Loucy (cell line): ENCODE measurements at regions not wholly inside any gene's neighbourhood (a gene's known extent, or its start where the extent isn't known, plus 50 kb on each side); places are given as distances from the start of the nearest gene placed in this dataset.

Source experiments
- H2AFZ ChIP-seq: fragments of 200-600 bp; sonication (generic); 2 replicates; pipeline ENCODE4 v1.6.0; 2016; ENCODE audit warnings: antibody characterized with exemption, mild to moderate bottlenecking, low read length, moderate library complexity
- H3F3A ChIP-seq: fragments of 200-600 bp; 2 replicates; pipeline ENCODE4 v1.6.0; 2016; ENCODE audit warnings: antibody characterized with exemption, low read depth, mild to moderate bottlenecking
- H3K27me3 ChIP-seq: fragments of 200-600 bp; sonication (generic); 2 replicates; pipeline ENCODE4 v1.6.1; 2014; ENCODE audit warnings: low read length, mild to moderate bottlenecking; ENCODE audit not compliant: insufficient read depth, poor library complexity, severe bottlenecking
- H3K36me3 ChIP-seq: fragments of 200-600 bp; sonication (generic); 2 replicates; pipeline ENCODE4 v1.6.1; 2016; ENCODE audit warnings: low read length; ENCODE audit not compliant: insufficient read depth
- H3K4me1 ChIP-seq: fragments of 200-600 bp; sonication (generic); 2 replicates; pipeline ENCODE4 v1.5.1; 2014; ENCODE audit warnings: low read length, mild to moderate bottlenecking; ENCODE audit not compliant: insufficient read depth, poor library complexity, severe bottlenecking
- H3K4me2 ChIP-seq: fragments of 200-600 bp; sonication (generic); 2 replicates; pipeline ENCODE4 v1.6.0; 2014; ENCODE audit warnings: antibody characterized with exemption, low read length, low read depth, mild to moderate bottlenecking; ENCODE audit not compliant: poor library complexity, severe bottlenecking
- H3K4me3 ChIP-seq: fragments of 200-600 bp; sonication (generic); 2 replicates; pipeline ENCODE4 v1.5.1; 2014; ENCODE audit warnings: low read length, mild to moderate bottlenecking, mixed read lengths; ENCODE audit not compliant: poor library complexity, severe bottlenecking
- H3K79me2 ChIP-seq: fragments of 200-600 bp; sonication (generic); 2 replicates; pipeline ENCODE4 v1.6.1; 2014; ENCODE audit warnings: low read length; ENCODE audit not compliant: insufficient read depth
- H3K9ac ChIP-seq: fragments of 200-600 bp; sonication (generic); 2 replicates; pipeline ENCODE4 v1.6.0; 2014; ENCODE audit warnings: mild to moderate bottlenecking, low read depth, low read length, moderate library complexity; ENCODE audit not compliant: poor library complexity, severe bottlenecking
- H3K9me2 ChIP-seq: fragments of 200-600 bp; sonication (generic); replicated peaks from 2 replicates; pipeline ENCODE4 v1.6.1; 2016; ENCODE audit warnings: low read depth, low read length, mixed read lengths
- H3K9me3 ChIP-seq: fragments of 200-600 bp; sonication (generic); 2 replicates; pipeline ENCODE4 v1.6.1; 2014; ENCODE audit warnings: mild to moderate bottlenecking, antibody characterized with exemption, low read length, low read depth; ENCODE audit not compliant: insufficient read depth
- H4K20me1 ChIP-seq: fragments of 200-600 bp; sonication (generic); 2 replicates; pipeline ENCODE4 v1.6.0; 2014; ENCODE audit warnings: antibody characterized with exemption, low read length, mild to moderate bottlenecking; ENCODE audit not compliant: insufficient read depth, poor library complexity, severe bottlenecking
- CTCF ChIP-seq: fragments of 200-600 bp; sonication (generic); conservative IDR thresholded peaks from 2 replicates; pipeline ENCODE4 v1.5.1; 2014; ENCODE audit warnings: mild to moderate bottlenecking, antibody characterized with exemption, low read length
- EZH2phosphoT487 ChIP-seq: fragments of 200-600 bp; IDR thresholded peaks from 2 replicates; pipeline ENCODE4 v1.6.1; 2018; ENCODE audit warnings: antibody characterized with exemption, mild to moderate bottlenecking, moderate library complexity, borderline replicate concordance

- Histone ChIP-seq H2AFZ (no peak overlapping the region), H3K9ac (no peak overlapping the region), H3K79me2 (no peaks in the 10 kb centered on the region), H3K9me2 (no peaks in the 10 kb centered on the region), H3K4me3 (no peak overlapping the region), H4K20me1 (no peaks in the 10 kb centered on the region), H3K9me3 (no peaks in the 10 kb centered on the region), H3F3A (no peaks in the 10 kb centered on the region), H3K4me2 (no peak overlapping the region), H3K4me1 (no peaks in the 10 kb centered on the region), H3K36me3 (no peaks in the 10 kb centered on the region), H3K27me3 (no peaks in the 10 kb centered on the region)
- TF ChIP-seq EZH2phosphoT487 (no peak), CTCF (peak; percentile 39)
These were observed 166.8 kb upstream of the GALNT2 start for GRCh38 chr1:229900220-229900619.

GRCh38 chr1:229905031-229905545 lies 161.9 kb upstream of the GALNT2 start:
- Histone ChIP-seq H3K4me1 (no peaks in the 10 kb centered on the region), H4K20me1 (no peaks in the 10 kb centered on the region), H3K9me3 (no peaks in the 10 kb centered on the region), H2AFZ (no peak overlapping the region), H3K36me3 (no peaks in the 10 kb centered on the region), H3K9me2 (no peaks in the 10 kb centered on the region), H3K79me2 (no peaks in the 10 kb centered on the region), H3K4me2 (no peak overlapping the region), H3K27me3 (no peaks in the 10 kb centered on the region), H3K9ac (no peak overlapping the region), H3K4me3 (no peak overlapping the region), H3F3A (no peaks in the 10 kb centered on the region)
- TF ChIP-seq CTCF (no peak), EZH2phosphoT487 (no peak)

GRCh38 chr1:229905652-229906051 lies 161.4 kb upstream of the GALNT2 start:
- H3K9me2 ChIP-seq = no peaks in the 10 kb centered on the region
- H3K4me1 ChIP-seq = no peaks in the 10 kb centered on the region
- H3K9me3 ChIP-seq = no peaks in the 10 kb centered on the region
- no peak overlapping the region for H3K4me3 ChIP-seq
- H3K4me2 ChIP-seq = no peak overlapping the region
- H3K27me3 ChIP-seq = no peaks in the 10 kb centered on the region
- H4K20me1 ChIP-seq = no peaks in the 10 kb centered on the region
- TF ChIP-seq CTCF = no peak
- TF ChIP-seq EZH2phosphoT487 = no peak
- no peaks in the 10 kb centered on the region for H3K79me2 ChIP-seq
- H3K36me3 ChIP-seq = no peaks in the 10 kb centered on the region
- H2AFZ ChIP-seq = no peak overlapping the region
- H3F3A ChIP-seq = no peaks in the 10 kb centered on the region
- H3K9ac ChIP-seq = no peak overlapping the region
